ENCODE measurements at regions not wholly inside any gene's neighbourhood (a gene's known extent, or its start where the extent isn't known, plus 50 kb on each side); places are given as distances from the start of the nearest gene placed in this dataset.

DNA sequence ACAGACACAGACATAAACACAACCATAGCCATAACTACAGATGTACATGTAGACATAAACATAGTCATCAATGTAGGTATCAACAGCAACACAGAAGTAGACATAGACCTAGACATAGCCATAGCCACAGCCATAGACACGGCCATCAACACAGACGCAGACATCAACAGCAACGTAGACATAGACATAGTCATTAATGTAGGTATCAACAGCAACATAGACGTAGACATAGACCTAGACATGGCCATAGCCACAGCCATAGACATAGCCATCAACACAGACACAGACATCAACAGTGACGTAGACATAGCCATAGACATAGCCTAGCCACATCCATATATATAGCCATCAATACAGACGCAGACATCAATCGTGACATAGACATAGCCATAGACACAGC is 258.3 kb upstream of the FOXQ1 start:
- CTCF ChIA-PET: no interaction called here
- Mint-ChIP-seq H3K36me3 (ENCODE audit: insufficient read depth, unreplicated experiment) (no peaks in the 10 kb centered on the region), H3K4me1 (ENCODE audit: low read depth, unreplicated experiment) (peaks cover 14% of the 10 kb centered on the region), H3K27ac (ENCODE audit: unreplicated experiment) (no peak overlapping the region), H3K4me3 (ENCODE audit: low read depth, unreplicated experiment) (no peak overlapping the region), H3K27me3 (ENCODE audit: unreplicated experiment) (no peaks in the 10 kb centered on the region), H3K9me3 (ENCODE audit: low read depth, unreplicated experiment) (no peaks in the 10 kb centered on the region)
- TF ChIP-seq, protein P1, sequence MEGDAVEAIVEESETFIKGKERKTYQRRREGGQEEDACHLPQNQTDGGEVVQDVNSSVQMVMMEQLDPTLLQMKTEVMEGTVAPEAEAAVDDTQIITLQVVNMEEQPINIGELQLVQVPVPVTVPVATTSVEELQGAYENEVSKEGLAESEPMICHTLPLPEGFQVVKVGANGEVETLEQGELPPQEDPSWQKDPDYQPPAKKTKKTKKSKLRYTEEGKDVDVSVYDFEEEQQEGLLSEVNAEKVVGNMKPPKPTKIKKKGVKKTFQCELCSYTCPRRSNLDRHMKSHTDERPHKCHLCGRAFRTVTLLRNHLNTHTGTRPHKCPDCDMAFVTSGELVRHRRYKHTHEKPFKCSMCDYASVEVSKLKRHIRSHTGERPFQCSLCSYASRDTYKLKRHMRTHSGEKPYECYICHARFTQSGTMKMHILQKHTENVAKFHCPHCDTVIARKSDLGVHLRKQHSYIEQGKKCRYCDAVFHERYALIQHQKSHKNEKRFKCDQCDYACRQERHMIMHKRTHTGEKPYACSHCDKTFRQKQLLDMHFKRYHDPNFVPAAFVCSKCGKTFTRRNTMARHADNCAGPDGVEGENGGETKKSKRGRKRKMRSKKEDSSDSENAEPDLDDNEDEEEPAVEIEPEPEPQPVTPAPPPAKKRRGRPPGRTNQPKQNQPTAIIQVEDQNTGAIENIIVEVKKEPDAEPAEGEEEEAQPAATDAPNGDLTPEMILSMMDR (IDR thresholded peaks at IDR 0.05; ENCODE audit: unreplicated experiment): no peak
- no TSS peak for BruUV-seq (replicated peaks)
- no peak for DNase-seq
- intact Hi-C loops (cut with micrococcal nuclease; ENCODE audit: unreplicated experiment): loop anchor here (5.0 to 10.0 kb wide), 2 partner anchors 79 to 281 kb away; no protein-coding TSS in a partner anchor

DNA sequence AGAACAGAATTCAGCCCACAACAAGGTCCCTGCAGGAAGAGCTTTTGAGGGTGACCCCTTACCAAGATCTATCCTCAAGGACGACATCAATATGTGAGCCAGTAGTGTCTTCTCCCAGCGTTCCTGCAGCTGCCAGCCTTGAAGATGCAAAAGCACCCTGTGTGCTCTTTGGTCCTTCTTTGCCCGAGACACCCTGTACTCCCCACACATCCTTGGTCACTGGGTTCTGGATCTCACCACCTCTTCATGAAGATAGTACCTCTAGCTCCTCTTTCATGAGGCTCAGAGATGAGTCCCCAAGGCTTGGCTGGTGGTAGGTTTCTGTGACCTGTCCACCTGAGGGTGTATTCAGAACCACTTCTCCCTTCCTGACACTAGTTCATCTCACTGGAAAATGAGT is 259.6 kb upstream of the FOXQ1 start:
- Mint-ChIP-seq H3K36me3 (ENCODE audit: insufficient read depth, unreplicated experiment) (peaks cover 5% of the 10 kb centered on the region), H3K27me3 (ENCODE audit: unreplicated experiment) (no peaks in the 10 kb centered on the region)
- intact Hi-C loops (cut with micrococcal nuclease; ENCODE audit: unreplicated experiment): loop anchor here (5.0 to 10.0 kb wide), 2 partner anchors 80 to 283 kb away; no protein-coding TSS in a partner anchor

DNA sequence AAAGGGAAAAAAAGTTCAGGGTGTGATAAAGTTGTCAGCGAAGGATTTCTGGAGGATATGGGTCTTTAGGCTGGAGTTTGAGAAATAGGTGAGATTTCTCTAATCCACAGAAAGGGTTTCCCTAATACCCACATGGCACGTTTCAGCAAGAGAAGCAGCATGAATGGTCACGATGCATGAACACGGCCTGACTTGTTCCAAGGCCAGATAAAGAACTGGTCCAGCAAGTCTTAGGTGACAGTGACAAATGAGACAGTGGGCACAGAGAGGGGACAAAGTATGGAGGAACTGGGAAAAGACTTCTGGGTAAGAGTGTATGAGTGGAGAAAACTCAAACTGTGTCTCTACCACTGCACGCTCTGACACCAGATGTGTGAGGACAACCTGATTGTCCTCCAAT is 262.0 kb upstream of the FOXQ1 start:
- Mint-ChIP-seq H3K4me3 (ENCODE audit: low read depth, unreplicated experiment) (no peak overlapping the region), H3K9me3 (ENCODE audit: low read depth, unreplicated experiment) (no peaks in the 10 kb centered on the region), H3K27me3 (ENCODE audit: unreplicated experiment) (no peaks in the 10 kb centered on the region), H3K27ac (ENCODE audit: unreplicated experiment) (peak overlapping the region; percentile 44), H3K4me1 (ENCODE audit: low read depth, unreplicated experiment) (peaks cover 24% of the 10 kb centered on the region), H3K36me3 (ENCODE audit: insufficient read depth, unreplicated experiment) (peaks cover 5% of the 10 kb centered on the region)
- TF ChIP-seq, protein P1 (IDR thresholded peaks at IDR 0.05; ENCODE audit: unreplicated experiment): no peak
- CTCF ChIA-PET: no interaction called here
- DNase-seq: peak; percentile 54
- intact Hi-C loops (cut with micrococcal nuclease; ENCODE audit: unreplicated experiment): loop anchor here (5.0 to 10.0 kb wide), 2 partner anchors 82 to 285 kb away; no protein-coding TSS in a partner anchor
- no TSS peak for BruUV-seq (replicated peaks)

More for the DNA sequence above, 259.6 kb upstream of the FOXQ1 start:
- CTCF ChIA-PET: no interaction called here
- Mint-ChIP-seq H3K4me3 (ENCODE audit: low read depth, unreplicated experiment) (no peak overlapping the region), H3K4me1 (ENCODE audit: low read depth, unreplicated experiment) (peaks cover 23% of the 10 kb centered on the region), H3K27ac (ENCODE audit: unreplicated experiment) (no peak overlapping the region), H3K9me3 (ENCODE audit: low read depth, unreplicated experiment) (no peaks in the 10 kb centered on the region)
- no TSS peak for BruUV-seq (replicated peaks)
- TF ChIP-seq, protein P1 (IDR thresholded peaks at IDR 0.05; ENCODE audit: unreplicated experiment): no peak
- DNase-seq: no peak

DNA sequence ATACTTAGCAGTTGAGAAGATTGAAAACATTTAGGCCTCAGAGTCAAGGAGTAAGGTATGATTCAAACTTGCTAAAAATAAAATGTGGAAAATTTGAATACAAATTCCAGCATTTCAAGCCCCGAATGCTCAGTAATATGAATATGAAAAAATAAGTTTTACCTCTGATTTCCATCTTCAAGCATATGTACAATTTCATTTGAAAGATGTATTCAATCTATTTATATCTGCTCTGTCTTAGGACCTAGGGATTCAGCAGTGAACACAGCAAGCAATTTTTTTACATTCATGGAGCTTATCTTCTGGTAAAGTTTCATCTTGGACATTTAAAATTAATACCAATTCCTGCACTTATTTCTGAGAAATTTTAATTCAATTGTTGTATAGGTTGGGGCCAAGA is 262.7 kb upstream of the FOXQ1 start:
- peaks cover 5% of the 10 kb centered on the region for H3K36me3 Mint-ChIP-seq (ENCODE audit: insufficient read depth, unreplicated experiment)
- intact Hi-C loops (cut with micrococcal nuclease; ENCODE audit: unreplicated experiment): no loop called here
- H3K27ac Mint-ChIP-seq (ENCODE audit: unreplicated experiment): no peak overlapping the region
- no TSS peak for BruUV-seq (replicated peaks)
- H3K4me1 Mint-ChIP-seq (ENCODE audit: low read depth, unreplicated experiment): peaks cover 31% of the 10 kb centered on the region
- TF ChIP-seq, protein P1 (IDR thresholded peaks at IDR 0.05; ENCODE audit: unreplicated experiment): no peak
- CTCF ChIA-PET: interaction anchor here (0.8 kb wide), 1 partner anchor 135 kb away, joined by 4 read pairs; no protein-coding TSS in a partner anchor
- H3K4me3 Mint-ChIP-seq (ENCODE audit: low read depth, unreplicated experiment): no peak overlapping the region
- H3K27me3 Mint-ChIP-seq (ENCODE audit: unreplicated experiment): no peaks in the 10 kb centered on the region
- no peak for DNase-seq
- H3K9me3 Mint-ChIP-seq (ENCODE audit: low read depth, unreplicated experiment): no peaks in the 10 kb centered on the region
